ENCODE measurements at regions not wholly inside any gene's neighbourhood (a gene's known extent, or its start where the extent isn't known, plus 50 kb on each side); places are given as distances from the start of the nearest gene placed in this dataset.

DNA sequence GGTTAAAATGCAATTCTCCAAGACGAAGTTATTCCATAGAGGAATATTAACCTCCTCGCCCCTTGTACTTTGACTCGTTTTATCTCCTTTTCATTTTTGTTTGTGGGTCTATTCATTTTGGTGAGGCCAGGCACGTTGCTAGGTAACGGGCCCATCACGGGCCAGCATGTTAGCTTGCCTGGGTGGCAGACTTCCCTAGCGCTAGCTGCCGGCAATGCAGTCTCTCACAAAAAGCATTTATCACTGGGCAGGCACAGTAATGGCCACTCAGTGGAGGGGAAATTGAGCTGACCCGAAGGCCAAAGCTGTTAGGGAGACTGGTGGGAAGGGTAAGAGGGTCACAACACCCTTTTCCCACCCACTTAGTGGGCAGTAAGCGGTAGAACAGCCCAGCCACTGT is 234.4 kb upstream of the FOXD3 start:
- TF ChIP-seq, protein P1, sequence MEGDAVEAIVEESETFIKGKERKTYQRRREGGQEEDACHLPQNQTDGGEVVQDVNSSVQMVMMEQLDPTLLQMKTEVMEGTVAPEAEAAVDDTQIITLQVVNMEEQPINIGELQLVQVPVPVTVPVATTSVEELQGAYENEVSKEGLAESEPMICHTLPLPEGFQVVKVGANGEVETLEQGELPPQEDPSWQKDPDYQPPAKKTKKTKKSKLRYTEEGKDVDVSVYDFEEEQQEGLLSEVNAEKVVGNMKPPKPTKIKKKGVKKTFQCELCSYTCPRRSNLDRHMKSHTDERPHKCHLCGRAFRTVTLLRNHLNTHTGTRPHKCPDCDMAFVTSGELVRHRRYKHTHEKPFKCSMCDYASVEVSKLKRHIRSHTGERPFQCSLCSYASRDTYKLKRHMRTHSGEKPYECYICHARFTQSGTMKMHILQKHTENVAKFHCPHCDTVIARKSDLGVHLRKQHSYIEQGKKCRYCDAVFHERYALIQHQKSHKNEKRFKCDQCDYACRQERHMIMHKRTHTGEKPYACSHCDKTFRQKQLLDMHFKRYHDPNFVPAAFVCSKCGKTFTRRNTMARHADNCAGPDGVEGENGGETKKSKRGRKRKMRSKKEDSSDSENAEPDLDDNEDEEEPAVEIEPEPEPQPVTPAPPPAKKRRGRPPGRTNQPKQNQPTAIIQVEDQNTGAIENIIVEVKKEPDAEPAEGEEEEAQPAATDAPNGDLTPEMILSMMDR (conservative IDR thresholded peaks at IDR 0.05; ENCODE audit: low read length): no peak
- TF ChIP-seq EZH2phosphoT487 (IDR thresholded peaks at IDR 0.05; ENCODE audit: borderline replicate concordance, low read depth, low read length): no peak

Data from OCI-LY7 (cell line).